CD8-positive, alpha-beta memory T cell (primary cell): ENCODE measurements at regions not wholly inside any gene's neighbourhood (a gene's known extent, or its start where the extent isn't known, plus 50 kb on each side); places are given as distances from the start of the nearest gene placed in this dataset.

Experiments used
- CTCF ChIA-PET: fragments of 350-600 bp; sonication (Branson Sonifier 250); formaldehyde crosslinking; loops from one replicate; lab custom pipeline; 2021; ENCODE audit warnings: antibody characterized with exemption; lab: Charles Lee
- POLR2A ChIA-PET: fragments of 350-600 bp; sonication (Branson Sonifier 250); formaldehyde crosslinking; loops from one replicate; lab custom pipeline; 2021; ENCODE audit warnings: antibody characterized with exemption; lab: Charles Lee
- DNase-seq, 5 donors: peaks; one replicate each; pipeline versions ENCODE4 v3.0.0 to v3.0.0-alpha.2; 2020 to 2022; ENCODE audit warnings: mixed read lengths in 1 of 5
- H3K27ac ChIP-seq: one replicate; pipeline ENCODE4 v1.7.0; 2013; ENCODE audit warnings: low read depth, mild to moderate bottlenecking, low read length, moderate library complexity
- H3K27me3 ChIP-seq: 2 replicates; pipeline ENCODE4 v1.7.0; 2013; ENCODE audit warnings: low read length, mild to moderate bottlenecking; ENCODE audit not compliant: insufficient read depth, poor library complexity, severe bottlenecking
- H3K36me3 ChIP-seq: 2 replicates; pipeline ENCODE4 v1.7.0; 2013; ENCODE audit warnings: mild to moderate bottlenecking, low read length, moderate library complexity; ENCODE audit not compliant: insufficient read depth
- H3K4me1 ChIP-seq: 2 replicates; pipeline ENCODE4 v1.7.0; 2013; ENCODE audit warnings: mild to moderate bottlenecking, low read length, moderate library complexity; ENCODE audit not compliant: insufficient read depth
- H3K4me3 ChIP-seq: 2 replicates; pipeline ENCODE4 v1.7.0; 2013; ENCODE audit warnings: mild to moderate bottlenecking, low read length
- H3K9me3 ChIP-seq: 2 replicates; pipeline ENCODE4 v1.7.0; 2013; ENCODE audit warnings: mild to moderate bottlenecking, low read length
- H3K27ac Mint-ChIP-seq, 8 donors: one replicate each; pipeline ENCODE4 v1.8.0; 2020 to 2021; ENCODE audit warnings: mixed read lengths in 8 of 8, mild to moderate bottlenecking in 6 of 8, inconsistent platforms in 3 of 8, moderate library complexity in 3 of 8
- H3K27me3 Mint-ChIP-seq, 2 donors: one replicate each; pipeline ENCODE4 v1.8.0; 2020 to 2021; ENCODE audit warnings: mixed read lengths in 2 of 2, mild to moderate bottlenecking in 1 of 2, moderate library complexity in 1 of 2
- H3K36me3 Mint-ChIP-seq, 3 donors: one replicate each; pipeline ENCODE4 v1.8.0; 2020 to 2021; ENCODE audit warnings: mixed read lengths in 3 of 3, inconsistent platforms in 1 of 3, mild to moderate bottlenecking in 1 of 3
- H3K4me1 Mint-ChIP-seq, 3 donors: one replicate each; pipeline ENCODE4 v1.8.0; 2020 to 2021; ENCODE audit warnings: mixed read lengths in 3 of 3, inconsistent platforms in 1 of 3, mild to moderate bottlenecking in 1 of 3
- H3K4me3 Mint-ChIP-seq, 7 donors: one replicate each; pipeline ENCODE4 v1.8.0; 2020 to 2021; ENCODE audit warnings: mixed read lengths in 7 of 7, mild to moderate bottlenecking in 6 of 7, moderate library complexity in 4 of 7, inconsistent platforms in 2 of 7
- H3K9me3 Mint-ChIP-seq, 5 donors: one replicate each; pipeline ENCODE4 v1.8.0; 2020 to 2022; ENCODE audit warnings: mixed read lengths in 5 of 5, mild to moderate bottlenecking in 3 of 5, moderate library complexity in 2 of 5, inconsistent platforms in 1 of 5

DNA sequence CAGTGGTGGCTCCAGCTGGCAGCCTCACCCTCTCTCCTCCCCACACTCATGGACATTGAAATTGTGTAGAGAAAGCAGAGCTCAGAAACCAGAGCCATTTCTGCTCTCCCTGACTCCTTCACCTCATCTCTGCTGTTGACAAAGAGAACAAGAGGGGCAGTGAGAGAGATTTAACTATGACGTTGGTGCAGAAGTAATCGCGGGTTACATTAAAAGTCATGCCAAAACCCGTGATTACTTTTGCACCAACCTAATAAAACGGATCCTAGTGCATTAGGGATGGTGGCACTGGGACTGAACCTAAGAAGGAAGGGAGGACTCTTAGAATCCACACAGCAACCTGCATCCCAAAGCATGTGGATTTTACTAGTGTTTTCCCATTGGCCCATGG, 113.3 kb upstream of the CDC42EP3 start:
- no peaks in the 10 kb centered on the region for H3K27me3 ChIP-seq
- H3K4me1 Mint-ChIP-seq, result no peaks in the 10 kb centered on the region
- no peak overlapping the region for H3K27ac ChIP-seq
- H3K27ac Mint-ChIP-seq, result no peak overlapping the region
- POLR2A ChIA-PET, result no interaction called here
- H3K9me3 Mint-ChIP-seq, result peaks cover 9 to 25% (median 22%) of the 10 kb centered on the region in 5 donors
- no peak for DNase-seq
- no peaks in the 10 kb centered on the region for H3K4me1 ChIP-seq
- peaks cover 3 to 43% (median 19%) of the 10 kb centered on the region in 3 donors for H3K36me3 Mint-ChIP-seq
- no peak overlapping the region for H3K4me3 ChIP-seq
- CTCF ChIA-PET, result no interaction called here
- H3K9me3 ChIP-seq, result peaks cover 9% of the 10 kb centered on the region
- H3K36me3 ChIP-seq, result no peaks in the 10 kb centered on the region
- no peak overlapping the region for H3K4me3 Mint-ChIP-seq
- H3K27me3 Mint-ChIP-seq, result no peaks in the 10 kb centered on the region

DNA sequence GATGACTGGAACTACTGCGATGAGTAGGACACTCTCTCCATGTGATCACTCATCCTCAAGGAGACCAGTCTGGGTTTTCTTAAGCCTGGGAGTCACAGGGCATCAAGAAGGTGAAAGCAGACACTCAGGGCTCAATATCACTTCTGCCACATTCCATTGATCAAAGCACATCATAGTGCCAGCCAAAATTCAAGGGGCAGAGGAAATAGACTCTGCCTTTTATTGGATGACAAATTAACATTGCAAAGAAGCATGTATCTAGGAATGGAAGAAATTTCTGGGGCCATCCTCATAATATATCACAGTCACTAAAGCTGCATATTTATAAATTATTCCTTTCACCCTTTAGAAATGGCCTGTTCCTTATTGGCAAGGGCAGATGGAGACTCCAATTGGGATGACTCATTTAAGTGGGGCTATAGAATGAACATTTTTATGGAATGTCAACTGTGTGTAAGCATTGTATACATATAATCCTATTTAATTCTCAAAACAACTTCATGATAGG, 114.8 kb upstream of the CDC42EP3 start:
- Histone ChIP-seq H3K27me3 (no peaks in the 10 kb centered on the region), H3K4me3 (no peak overlapping the region), H3K27ac (no peak overlapping the region), H3K4me1 (no peaks in the 10 kb centered on the region), H3K9me3 (peaks cover 9% of the 10 kb centered on the region), H3K36me3 (no peaks in the 10 kb centered on the region)
- ChIA-PET POLR2A (no interaction called here), CTCF (no interaction called here)
- no peaks in the 10 kb centered on the region for H3K4me1 Mint-ChIP-seq
- no peak for DNase-seq
- H3K4me3 Mint-ChIP-seq, result no peak overlapping the region
- H3K9me3 Mint-ChIP-seq, result peaks cover 9 to 26% (median 22%) of the 10 kb centered on the region in 5 donors
- H3K27ac Mint-ChIP-seq, result no peak overlapping the region
- H3K27me3 Mint-ChIP-seq, result no peaks in the 10 kb centered on the region
- peaks cover 3 to 47% (median 19%) of the 10 kb centered on the region in 3 donors for H3K36me3 Mint-ChIP-seq

DNA sequence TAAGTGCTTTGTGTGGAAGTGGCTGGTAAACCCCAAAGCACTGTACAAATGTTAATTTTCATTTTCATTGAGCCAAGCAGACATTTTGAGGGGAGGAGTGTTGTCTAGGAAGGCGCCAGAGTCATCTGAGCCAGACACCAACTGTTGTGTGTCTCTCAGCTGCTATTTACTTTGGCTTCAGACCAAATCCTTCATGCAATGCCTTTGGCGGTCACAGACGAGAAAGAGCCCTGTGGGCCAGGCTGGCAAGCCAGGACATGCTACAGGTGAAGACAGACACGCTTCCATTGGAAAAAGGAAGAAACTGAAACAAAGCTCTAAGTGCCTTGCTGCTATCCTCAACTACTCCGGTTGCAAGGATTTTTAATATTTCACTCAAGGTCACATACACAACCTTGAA, 115.4 kb upstream of the CDC42EP3 start:
- Histone ChIP-seq H3K4me3 (no peak overlapping the region), H3K4me1 (no peaks in the 10 kb centered on the region), H3K36me3 (no peaks in the 10 kb centered on the region), H3K9me3 (peaks cover 9% of the 10 kb centered on the region), H3K27me3 (no peaks in the 10 kb centered on the region), H3K27ac (no peak overlapping the region)
- ChIA-PET POLR2A (no interaction called here), CTCF (no interaction called here)
- H3K36me3 Mint-ChIP-seq, result peaks cover 3 to 47% (median 19%) of the 10 kb centered on the region in 3 donors
- H3K27ac Mint-ChIP-seq, result no peak overlapping the region
- H3K9me3 Mint-ChIP-seq, result peaks cover 9 to 26% (median 22%) of the 10 kb centered on the region in 5 donors
- H3K4me1 Mint-ChIP-seq, result no peaks in the 10 kb centered on the region
- no peak overlapping the region for H3K4me3 Mint-ChIP-seq
- no peak for DNase-seq
- H3K27me3 Mint-ChIP-seq, result no peaks in the 10 kb centered on the region

DNA sequence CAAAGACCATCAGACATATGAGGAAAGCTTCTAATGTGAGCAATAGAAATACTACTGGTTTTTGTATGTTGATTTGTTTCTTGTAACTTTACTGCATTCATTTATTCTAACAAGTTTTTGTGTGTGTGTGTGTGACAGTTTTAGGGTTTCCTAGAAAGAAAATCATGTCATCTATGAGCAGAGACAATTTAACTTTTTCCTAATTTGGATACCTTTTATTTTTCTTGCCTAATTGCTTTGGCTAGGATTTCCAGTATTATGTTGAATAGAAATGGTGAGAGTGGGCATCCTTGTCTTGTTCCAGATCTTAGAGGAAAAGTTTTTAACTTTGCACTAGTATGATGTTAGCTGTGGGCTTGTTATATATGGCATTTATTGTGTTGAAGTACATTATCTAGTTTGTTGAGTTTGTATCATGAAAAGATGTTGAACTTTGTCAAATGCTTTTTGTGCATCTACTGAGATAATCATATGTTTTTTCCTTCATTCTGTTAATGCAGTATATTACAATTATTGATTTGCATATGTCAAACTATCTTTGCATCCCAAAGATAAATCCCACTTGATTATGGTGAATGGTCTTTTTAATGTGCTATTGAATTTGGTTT, 117.3 kb upstream of the CDC42EP3 start:
- no peak overlapping the region for H3K4me3 Mint-ChIP-seq
- Histone ChIP-seq H3K4me1 (no peaks in the 10 kb centered on the region), H3K27me3 (no peaks in the 10 kb centered on the region), H3K27ac (no peak overlapping the region), H3K4me3 (no peak overlapping the region), H3K36me3 (no peaks in the 10 kb centered on the region), H3K9me3 (peaks cover 9% of the 10 kb centered on the region)
- no peaks in the 10 kb centered on the region for H3K27me3 Mint-ChIP-seq
- POLR2A ChIA-PET, result no interaction called here
- CTCF ChIA-PET, result no interaction called here
- H3K36me3 Mint-ChIP-seq, result peaks cover 3 to 47% (median 19%) of the 10 kb centered on the region in 3 donors
- no peak for DNase-seq
- no peaks in the 10 kb centered on the region for H3K4me1 Mint-ChIP-seq
- H3K27ac Mint-ChIP-seq, result no peak overlapping the region
- peaks cover 9 to 26% (median 22%) of the 10 kb centered on the region in 5 donors for H3K9me3 Mint-ChIP-seq

DNA sequence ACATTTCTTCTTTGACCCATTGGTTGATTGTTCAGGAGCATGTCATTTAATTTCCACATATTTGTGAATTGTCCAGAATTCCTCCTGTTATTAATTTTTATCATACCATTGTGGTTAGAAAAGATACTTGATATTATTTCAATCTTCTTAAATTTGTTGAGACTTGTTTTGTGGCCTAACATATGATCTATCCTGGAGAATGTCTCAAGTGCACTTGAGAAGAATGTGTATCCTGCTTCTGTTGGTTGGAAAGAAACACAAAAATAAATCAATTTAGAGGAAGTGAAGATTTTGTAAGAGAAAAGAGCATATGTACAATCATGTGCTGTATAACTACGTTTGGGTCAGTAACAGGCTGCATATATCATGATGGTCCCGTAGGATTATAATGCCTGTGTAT, 118.6 kb upstream of the CDC42EP3 start:
- no peak overlapping the region for H3K27ac ChIP-seq
- POLR2A ChIA-PET, result interaction anchor here (0.7 kb wide), 1 partner anchor 141 kb away, joined by 3 read pairs; no protein-coding TSS in a partner anchor
- no peak for DNase-seq
- Mint-ChIP-seq H3K27ac (no peak overlapping the region), H3K36me3 (peaks cover 3 to 51% (median 19%) of the 10 kb centered on the region in 3 donors), H3K4me3 (no peak overlapping the region), H3K27me3 (no peaks in the 10 kb centered on the region), H3K4me1 (no peaks in the 10 kb centered on the region), H3K9me3 (peaks cover 9 to 26% (median 22%) of the 10 kb centered on the region in 5 donors)
- no peaks in the 10 kb centered on the region for H3K27me3 ChIP-seq
- peaks cover 9% of the 10 kb centered on the region for H3K9me3 ChIP-seq
- CTCF ChIA-PET, result no interaction called here
- no peak overlapping the region for H3K4me3 ChIP-seq
- no peaks in the 10 kb centered on the region for H3K36me3 ChIP-seq
- no peaks in the 10 kb centered on the region for H3K4me1 ChIP-seq

DNA sequence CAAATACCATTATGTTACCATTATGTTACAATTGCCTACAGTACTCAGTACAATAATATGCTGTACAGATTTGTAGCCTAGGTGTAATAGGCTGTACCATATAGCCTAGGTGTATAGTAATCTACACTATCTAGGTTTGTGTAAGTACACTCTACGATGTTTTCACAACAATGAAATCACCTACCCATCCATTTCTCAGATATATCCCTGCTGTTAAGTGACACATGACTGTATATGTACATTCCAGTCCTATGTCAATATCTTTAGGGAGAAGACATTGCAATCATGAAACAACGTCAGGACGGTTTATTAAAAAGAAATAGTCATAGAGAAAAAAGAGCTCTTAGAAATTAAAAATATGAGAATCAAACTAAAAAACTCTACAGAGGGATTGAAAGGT, 119.0 kb upstream of the CDC42EP3 start:
- H3K4me1 Mint-ChIP-seq, result no peaks in the 10 kb centered on the region
- POLR2A ChIA-PET, result interaction anchor here (0.7 kb wide), 1 partner anchor 142 kb away, joined by 3 read pairs; no protein-coding TSS in a partner anchor

DNA sequence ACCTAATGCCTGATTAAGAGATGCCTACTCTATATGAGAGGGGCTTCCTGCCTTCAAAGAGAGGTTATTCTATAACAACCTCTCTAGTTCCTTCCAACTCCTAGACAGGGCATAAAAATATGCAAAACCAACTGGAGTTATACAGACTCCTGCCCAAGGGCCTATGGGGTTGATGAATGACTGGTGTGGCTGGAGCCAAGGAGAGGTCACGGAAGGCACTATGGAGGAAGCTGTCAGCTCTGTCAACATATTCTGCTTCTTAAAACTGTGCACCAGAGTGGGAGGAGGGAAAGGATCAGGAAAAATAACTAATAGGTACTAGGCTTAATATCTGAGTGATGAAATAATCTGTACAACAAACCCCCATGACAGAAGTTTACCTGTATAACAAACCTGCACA, 120.9 kb upstream of the CDC42EP3 start:
- Mint-ChIP-seq H3K27ac (no peak overlapping the region), H3K4me3 (no peak overlapping the region), H3K9me3 (peaks cover 9 to 24% (median 19%) of the 10 kb centered on the region in 5 donors), H3K36me3 (peaks cover 3 to 32% (median 14%) of the 10 kb centered on the region in 3 donors), H3K4me1 (peaks cover 0 to 1% (median 0%) of the 10 kb centered on the region in 3 donors), H3K27me3 (no peaks in the 10 kb centered on the region)
- Histone ChIP-seq H3K4me3 (no peak overlapping the region), H3K27me3 (no peaks in the 10 kb centered on the region), H3K9me3 (peaks cover 9% of the 10 kb centered on the region), H3K36me3 (no peaks in the 10 kb centered on the region), H3K27ac (no peak overlapping the region), H3K4me1 (no peaks in the 10 kb centered on the region)
- ChIA-PET CTCF (no interaction called here), POLR2A (no interaction called here)
- DNase-seq, result no peak

More for the DNA sequence above, 119.0 kb upstream of the CDC42EP3 start:
- H3K27me3 ChIP-seq, result no peaks in the 10 kb centered on the region
- H3K9me3 Mint-ChIP-seq, result peaks cover 9 to 26% (median 22%) of the 10 kb centered on the region in 5 donors
- peaks cover 9% of the 10 kb centered on the region for H3K9me3 ChIP-seq
- H3K27ac ChIP-seq, result no peak overlapping the region
- no peak overlapping the region for H3K27ac Mint-ChIP-seq
- no peaks in the 10 kb centered on the region for H3K27me3 Mint-ChIP-seq
- no peak overlapping the region for H3K4me3 ChIP-seq
- H3K36me3 Mint-ChIP-seq, result peaks cover 3 to 46% (median 19%) of the 10 kb centered on the region in 3 donors
- no peak overlapping the region for H3K4me3 Mint-ChIP-seq
- H3K4me1 ChIP-seq, result no peaks in the 10 kb centered on the region
- DNase-seq, result no peak
- CTCF ChIA-PET, result no interaction called here
- no peaks in the 10 kb centered on the region for H3K36me3 ChIP-seq

DNA sequence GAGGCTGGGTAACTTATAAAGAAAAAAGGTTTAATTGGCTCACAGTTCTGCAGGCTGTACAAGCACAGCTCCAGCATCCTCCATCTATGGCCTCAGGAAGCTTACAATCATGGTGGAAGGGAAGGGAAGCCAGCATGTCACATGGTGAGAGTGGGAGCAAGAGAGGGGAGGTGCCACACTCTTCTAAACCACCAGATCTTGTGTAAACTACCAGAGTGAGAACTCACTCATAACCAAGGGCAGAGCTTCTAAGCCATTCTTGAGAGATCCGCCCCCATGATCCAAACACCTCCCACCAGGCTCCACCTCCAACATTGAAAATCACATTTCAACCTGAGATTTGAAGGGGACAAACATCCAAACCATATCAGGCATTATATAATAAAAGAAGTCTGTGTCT, 121.6 kb upstream of the CDC42EP3 start:
- no peak overlapping the region for H3K27ac Mint-ChIP-seq
- no peak overlapping the region for H3K4me3 Mint-ChIP-seq
- POLR2A ChIA-PET, result no interaction called here
- peaks cover 3 to 26% (median 10%) of the 10 kb centered on the region in 3 donors for H3K36me3 Mint-ChIP-seq
- DNase-seq, result no peak
- H3K4me1 ChIP-seq, result no peaks in the 10 kb centered on the region
- H3K4me1 Mint-ChIP-seq, result peaks cover 0 to 1% (median 0%) of the 10 kb centered on the region in 3 donors
- no peak overlapping the region for H3K4me3 ChIP-seq
- CTCF ChIA-PET, result no interaction called here
- peaks cover 8 to 18% (median 16%) of the 10 kb centered on the region in 5 donors for H3K9me3 Mint-ChIP-seq
- H3K9me3 ChIP-seq, result peaks cover 9% of the 10 kb centered on the region
- H3K27me3 Mint-ChIP-seq, result no peaks in the 10 kb centered on the region
- no peaks in the 10 kb centered on the region for H3K27me3 ChIP-seq
- H3K36me3 ChIP-seq, result no peaks in the 10 kb centered on the region
- H3K27ac ChIP-seq, result no peak overlapping the region
